Astrocyte of the cerebellum (primary cell): ENCODE measurements at regions not wholly inside any gene's neighbourhood (a gene's known extent, or its start where the extent isn't known, plus 50 kb on each side); places are given as distances from the start of the nearest gene placed in this dataset.

ENCODE experiments used
- DNase-seq: peaks from one replicate; pipeline ENCODE4 v3.0.0-alpha.2; 2011; ENCODE audit warnings: low read depth
- H3K4me3 ChIP-seq: 2 replicates; pipeline ENCODE4 v1.5.1; 2011; ENCODE audit warnings: mild to moderate bottlenecking, low read depth, low read length, moderate library complexity
- CTCF ChIP-seq: IDR thresholded peaks from 2 replicates; pipeline ENCODE4 v1.5.1; 2012; ENCODE audit warnings: low read length, low read depth, moderate library complexity, mild to moderate bottlenecking; ENCODE audit errors: missing control alignments
- in situ Hi-C: cut with HindIII; loops from 2 replicates; pipeline ENCODE4 v1.10.0; 2017; ENCODE audit warnings: low sequenced_read_pairs

GRCh38 chr2:6480514-6480913 lies 385.2 kb downstream of the CMPK2 start:
- no peak for DNase-seq
- in situ Hi-C loops: no loop called here
- no peak overlapping the region for H3K4me3 ChIP-seq
- TF ChIP-seq CTCF: no peak

- no peak for TF ChIP-seq CTCF
- in situ Hi-C loops: no loop called here
- no peak overlapping the region for H3K4me3 ChIP-seq
- no peak for DNase-seq
These were observed 383.5 kb downstream of the CMPK2 start for GRCh38 chr2:6482256-6482655.

- H3K4me3 ChIP-seq: no peak overlapping the region
- TF ChIP-seq CTCF: no peak
- in situ Hi-C loops: no loop called here
- DNase-seq: no peak
These were observed 377.9 kb downstream of the CMPK2 start for GRCh38 chr2:6487765-6488164.

- H3K4me3 ChIP-seq: no peak overlapping the region
- DNase-seq: peak; percentile 20
- no peak for TF ChIP-seq CTCF
- in situ Hi-C loops: no loop called here
These were observed 373.1 kb downstream of the CMPK2 start for GRCh38 chr2:6492573-6492972.

GRCh38 chr2:6493266-6493665 lies 372.4 kb downstream of the CMPK2 start:
- no peak for TF ChIP-seq CTCF
- no peak for DNase-seq
- no peak overlapping the region for H3K4me3 ChIP-seq
- in situ Hi-C loops: no loop called here

GRCh38 chr2:6493669-6494068 lies 372.0 kb downstream of the CMPK2 start:
- in situ Hi-C loops: no loop called here
- H3K4me3 ChIP-seq: no peak overlapping the region
- DNase-seq: no peak
- TF ChIP-seq CTCF: no peak

- no peak for DNase-seq
- TF ChIP-seq CTCF: no peak
- in situ Hi-C loops: no loop called here
- no peak overlapping the region for H3K4me3 ChIP-seq
These were observed 370.2 kb downstream of the CMPK2 start for GRCh38 chr2:6495466-6495865.
